ENCODE measurements at regions not wholly inside any gene's neighbourhood (a gene's known extent, or its start where the extent isn't known, plus 50 kb on each side); places are given as distances from the start of the nearest gene placed in this dataset.

DNA sequence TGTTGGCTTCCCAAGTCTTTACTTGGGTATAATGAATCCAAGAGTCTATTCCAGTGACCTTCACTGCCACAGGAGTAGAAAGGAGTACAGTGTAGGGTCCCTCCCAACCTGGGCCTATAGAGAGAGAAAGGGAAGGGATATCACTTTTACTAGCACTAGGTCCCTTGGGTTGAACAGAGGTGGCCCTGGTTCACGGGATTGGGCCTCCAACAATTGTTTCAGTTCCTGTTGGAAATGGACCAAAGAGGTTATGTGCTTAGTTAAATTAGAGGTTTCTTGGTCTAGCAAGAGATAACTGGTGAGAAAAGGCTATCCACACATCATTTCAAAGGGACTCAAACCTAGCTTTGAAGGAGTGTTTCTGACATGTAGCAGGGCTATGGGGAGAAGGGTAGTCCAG is 57.1 kb upstream of the MED14 start:
- TF ChIP-seq, protein P1, sequence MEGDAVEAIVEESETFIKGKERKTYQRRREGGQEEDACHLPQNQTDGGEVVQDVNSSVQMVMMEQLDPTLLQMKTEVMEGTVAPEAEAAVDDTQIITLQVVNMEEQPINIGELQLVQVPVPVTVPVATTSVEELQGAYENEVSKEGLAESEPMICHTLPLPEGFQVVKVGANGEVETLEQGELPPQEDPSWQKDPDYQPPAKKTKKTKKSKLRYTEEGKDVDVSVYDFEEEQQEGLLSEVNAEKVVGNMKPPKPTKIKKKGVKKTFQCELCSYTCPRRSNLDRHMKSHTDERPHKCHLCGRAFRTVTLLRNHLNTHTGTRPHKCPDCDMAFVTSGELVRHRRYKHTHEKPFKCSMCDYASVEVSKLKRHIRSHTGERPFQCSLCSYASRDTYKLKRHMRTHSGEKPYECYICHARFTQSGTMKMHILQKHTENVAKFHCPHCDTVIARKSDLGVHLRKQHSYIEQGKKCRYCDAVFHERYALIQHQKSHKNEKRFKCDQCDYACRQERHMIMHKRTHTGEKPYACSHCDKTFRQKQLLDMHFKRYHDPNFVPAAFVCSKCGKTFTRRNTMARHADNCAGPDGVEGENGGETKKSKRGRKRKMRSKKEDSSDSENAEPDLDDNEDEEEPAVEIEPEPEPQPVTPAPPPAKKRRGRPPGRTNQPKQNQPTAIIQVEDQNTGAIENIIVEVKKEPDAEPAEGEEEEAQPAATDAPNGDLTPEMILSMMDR (conservative IDR thresholded peaks at IDR 0.05 in 1 of 2, IDR thresholded peaks at IDR 0.05 in 1 of 2; ENCODE audit: extremely low read depth in 1 of 2, insufficient read depth in 1 of 2, low read depth in 1 of 2, low read length in 2 of 2) = no peak
- no peak for TF ChIP-seq EZH2 (IDR thresholded peaks at IDR 0.05; ENCODE audit: borderline replicate concordance, low read length)

Measured in mammary epithelial cell (primary cell).